BLaER1 (cell line): ENCODE measurements at regions not wholly inside any gene's neighbourhood (a gene's known extent, or its start where the extent isn't known, plus 50 kb on each side); places are given as distances from the start of the nearest gene placed in this dataset.

Source experiments
- H3K27ac ChIP-seq: shearing (Covaris generic); formaldehyde crosslinking; 2 replicates; pipeline ENCODE4 v1.8.1; 2022
- H3K27me3 ChIP-seq: shearing (Covaris generic); formaldehyde crosslinking; 2 replicates; pipeline ENCODE4 v1.8.1; 2022
- H3K36me3 ChIP-seq: shearing (Covaris generic); formaldehyde crosslinking; 2 replicates; pipeline ENCODE4 v1.8.1; 2022
- H3K4me1 ChIP-seq: shearing (Covaris generic); formaldehyde crosslinking; 2 replicates; pipeline ENCODE4 v1.8.1; 2022
- H3K4me2 ChIP-seq: shearing (Covaris generic); formaldehyde crosslinking; 2 replicates; pipeline ENCODE4 v1.8.1; 2022
- H3K4me3 ChIP-seq: shearing (Covaris generic); formaldehyde crosslinking; 2 replicates; pipeline ENCODE4 v1.8.1; 2022
- H3K9ac ChIP-seq: shearing (Covaris generic); formaldehyde crosslinking; 2 replicates; pipeline ENCODE4 v1.8.1; 2022
- H3K9me3 ChIP-seq: shearing (Covaris generic); formaldehyde crosslinking; 2 replicates; pipeline ENCODE4 v1.8.1; 2022
- H4K20me1 ChIP-seq: shearing (Covaris generic); formaldehyde crosslinking; 2 replicates; pipeline ENCODE4 v1.8.1; 2022
- Cebpa-rat ChIP-seq: shearing (Covaris generic); IDR thresholded peaks from 2 replicates; pipeline ENCODE4 v1.8.1; 2022

- no peak for TF ChIP-seq Cebpa-rat
- no peak overlapping the region for H3K4me2 ChIP-seq
- no peak overlapping the region for H3K9ac ChIP-seq
- H3K27me3 ChIP-seq = no peaks in the 10 kb centered on the region
- H4K20me1 ChIP-seq = no peaks in the 10 kb centered on the region
- no peaks in the 10 kb centered on the region for H3K4me1 ChIP-seq
- H3K36me3 ChIP-seq = no peaks in the 10 kb centered on the region
- H3K9me3 ChIP-seq = no peaks in the 10 kb centered on the region
- H3K4me3 ChIP-seq = no peak overlapping the region
- H3K27ac ChIP-seq = no peak overlapping the region
Measured at GRCh38 chr16:77116856-77117255, 74.1 kb upstream of the MON1B start.

DNA sequence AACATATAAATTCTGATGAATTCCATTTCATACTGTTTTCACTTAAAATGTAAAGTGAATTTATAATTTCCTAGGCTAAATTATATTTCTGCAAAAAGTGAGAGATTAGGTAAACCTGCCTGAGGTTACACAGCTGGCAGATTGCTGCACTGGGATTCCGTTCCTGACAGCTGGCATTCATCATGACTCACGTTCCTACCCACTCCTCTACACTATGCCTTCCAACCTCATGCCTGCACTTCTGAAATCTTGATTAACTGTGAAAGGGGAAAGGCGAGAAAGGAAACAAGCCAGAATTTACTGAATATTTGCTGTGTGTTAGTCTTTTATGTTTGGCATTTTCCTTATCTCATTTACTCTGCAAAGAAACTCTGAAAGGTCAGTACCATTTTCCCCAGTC is 73.3 kb upstream of the MON1B start:
- TF ChIP-seq Cebpa-rat = no peak
- Histone ChIP-seq H3K9ac (no peak overlapping the region), H3K27me3 (no peaks in the 10 kb centered on the region), H3K4me1 (no peaks in the 10 kb centered on the region), H4K20me1 (no peaks in the 10 kb centered on the region), H3K4me2 (no peak overlapping the region), H3K27ac (no peak overlapping the region), H3K4me3 (no peak overlapping the region), H3K36me3 (no peaks in the 10 kb centered on the region), H3K9me3 (no peaks in the 10 kb centered on the region)

DNA sequence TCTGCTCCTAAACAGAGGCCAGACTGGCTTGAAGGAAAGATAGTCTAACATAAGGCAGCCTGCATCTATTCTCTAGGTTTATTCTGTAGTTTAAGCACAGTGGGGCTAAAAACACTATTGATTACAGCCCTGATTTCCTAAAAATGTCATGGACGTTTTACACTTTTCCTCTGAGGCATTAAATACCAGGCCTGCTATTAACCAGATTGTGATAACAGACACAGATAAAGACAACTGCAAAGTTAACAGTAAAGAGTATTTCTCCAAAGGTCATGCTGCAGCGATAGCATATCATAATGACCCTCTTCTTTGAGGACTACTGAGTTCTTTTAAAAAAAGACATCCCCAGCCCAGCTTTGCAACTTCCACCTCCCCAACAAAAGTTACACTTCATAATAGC is 59.6 kb upstream of the MON1B start:
- Histone ChIP-seq H3K9me3 (no peaks in the 10 kb centered on the region), H3K4me3 (no peak overlapping the region), H3K36me3 (no peaks in the 10 kb centered on the region), H3K4me1 (no peaks in the 10 kb centered on the region), H3K9ac (no peak overlapping the region), H3K27me3 (no peaks in the 10 kb centered on the region), H3K4me2 (no peak overlapping the region), H4K20me1 (no peaks in the 10 kb centered on the region), H3K27ac (no peak overlapping the region)
- no peak for TF ChIP-seq Cebpa-rat

- no peaks in the 10 kb centered on the region for H4K20me1 ChIP-seq
- H3K27ac ChIP-seq = no peak overlapping the region
- no peaks in the 10 kb centered on the region for H3K4me1 ChIP-seq
- no peak overlapping the region for H3K9ac ChIP-seq
- H3K27me3 ChIP-seq = no peaks in the 10 kb centered on the region
- no peaks in the 10 kb centered on the region for H3K36me3 ChIP-seq
- no peak overlapping the region for H3K4me2 ChIP-seq
- no peaks in the 10 kb centered on the region for H3K9me3 ChIP-seq
- H3K4me3 ChIP-seq = no peak overlapping the region
- TF ChIP-seq Cebpa-rat = no peak
Measured at GRCh38 chr16:77132051-77132618, 58.9 kb upstream of the MON1B start.

- Histone ChIP-seq H3K4me2 (no peak overlapping the region), H3K4me1 (no peaks in the 10 kb centered on the region), H3K9ac (no peak overlapping the region), H3K36me3 (no peaks in the 10 kb centered on the region), H4K20me1 (no peaks in the 10 kb centered on the region), H3K27ac (no peak overlapping the region), H3K27me3 (no peaks in the 10 kb centered on the region), H3K9me3 (no peaks in the 10 kb centered on the region), H3K4me3 (no peak overlapping the region)
- TF ChIP-seq Cebpa-rat = no peak
Measured at GRCh38 chr16:77133706-77134105, 57.3 kb upstream of the MON1B start.

DNA sequence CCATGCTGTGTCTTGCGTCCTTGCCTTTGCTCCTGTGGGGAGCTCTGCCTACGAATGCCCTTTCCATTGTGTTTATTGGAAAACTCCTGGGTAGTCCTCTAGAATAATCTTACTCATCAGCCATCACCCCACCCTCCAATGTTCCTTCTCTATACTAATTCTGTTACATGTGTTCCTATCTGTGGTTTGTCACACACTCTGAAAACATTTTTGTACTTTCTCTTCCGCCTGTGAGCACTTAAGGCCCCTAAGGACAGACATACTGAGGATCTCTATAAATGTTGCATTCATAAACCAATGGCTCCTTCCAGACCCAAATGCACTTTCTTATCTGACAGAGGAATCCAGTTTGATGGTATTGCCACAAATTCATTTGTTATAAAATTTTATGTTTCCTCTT is 53.9 kb upstream of the MON1B start:
- Histone ChIP-seq H3K4me1 (no peaks in the 10 kb centered on the region), H3K27me3 (no peaks in the 10 kb centered on the region), H4K20me1 (no peaks in the 10 kb centered on the region), H3K9me3 (no peaks in the 10 kb centered on the region), H3K9ac (no peak overlapping the region), H3K36me3 (no peaks in the 10 kb centered on the region), H3K4me2 (no peak overlapping the region), H3K4me3 (no peak overlapping the region), H3K27ac (no peak overlapping the region)
- no peak for TF ChIP-seq Cebpa-rat
